Erythroblast (primary cell): ENCODE measurements at regions not wholly inside any gene's neighbourhood (a gene's known extent, or its start where the extent isn't known, plus 50 kb on each side); places are given as distances from the start of the nearest gene placed in this dataset.

Source experiments
- GATA1 ChIP-seq: IDR thresholded peaks from 2 replicates; pipeline ENCODE4 v1.6.1; 2011; ENCODE audit warnings: low read depth, mild to moderate bottlenecking, control low read depth, low read length, moderate library complexity
- POLR2A ChIP-seq: IDR thresholded peaks from 2 replicates; pipeline ENCODE4 v1.6.1; 2011; ENCODE audit warnings: mild to moderate bottlenecking, low read length

- TF ChIP-seq POLR2A (no peak), GATA1 (no peak)
These were observed 468.0 kb upstream of the ZMIZ1 start for GRCh38 chr10:78600740-78601139.
